ENCODE measurements at regions not wholly inside any gene's neighbourhood (a gene's known extent, or its start where the extent isn't known, plus 50 kb on each side); places are given as distances from the start of the nearest gene placed in this dataset.

DNA sequence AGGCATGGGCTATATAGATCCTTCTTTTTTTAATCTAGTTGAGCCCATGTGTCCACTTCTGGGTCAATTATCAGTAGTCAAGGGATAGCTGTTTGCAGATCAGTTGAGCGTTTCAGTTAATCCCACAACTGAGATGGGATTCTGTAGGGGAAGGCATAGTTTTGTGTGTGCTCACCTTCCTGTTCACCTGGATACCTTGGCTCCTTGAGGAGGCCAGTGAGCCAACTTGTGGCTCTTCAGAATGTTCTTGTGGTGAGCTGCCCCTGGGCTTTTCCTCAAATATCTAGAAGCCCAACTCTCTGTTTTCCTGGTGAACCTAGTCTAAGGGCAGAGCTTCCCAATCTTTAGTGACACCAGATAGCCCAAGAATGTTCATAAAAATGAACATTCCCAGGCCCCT is 302.9 kb upstream of the TBX3 start:
- POLR2A ChIA-PET: no interaction called here
- no peaks in the 10 kb centered on the region for H3K9me3 ChIP-seq (replicated peaks; ENCODE audit: control insufficient read depth, insufficient read depth, low read depth, low read length)
- in situ Hi-C loops (cut with MboI) (no loop called here), intact Hi-C loops (cut with micrococcal nuclease) (no loop called here)
- no peak overlapping the region for H3K4me3 ChIP-seq
- BruUV-seq (replicated peaks): no TSS peak
- WGBS (ENCODE audit: insufficient coverage, low coverage, missing lambda C conversion rate): 0% methylated on average over 1 of the region's 1 CpG
- no peak for ATAC-seq
- CTCF ChIA-PET (ENCODE audit: low intra/inter-chr PET ratio): interaction anchor here (0.5 kb wide), 1 partner anchor 20 kb away, joined by 4 read pairs; no protein-coding TSS in a partner anchor
- H3K27ac ChIP-seq (ENCODE audit: extremely low read depth, low read depth, low read length): no peak overlapping the region
- H2AFZ ChIP-seq (ENCODE audit: low read depth, low read length): no peak overlapping the region
- no peak overlapping the region for H3K9ac ChIP-seq (ENCODE audit: insufficient read depth in 1 of 2, low read depth in 2 of 2, low read length in 2 of 2)
- H3K36me3 ChIP-seq (ENCODE audit: control insufficient read depth, insufficient read depth, low read length): no peaks in the 10 kb centered on the region
- no peak for TF ChIP-seq HNRNPK (IDR thresholded peaks at IDR 0.05; ENCODE audit: low read depth, low read length, poor library complexity, severe bottlenecking)
- TF ChIP-seq RBFOX2 (IDR thresholded peaks at IDR 0.05; ENCODE audit: low read depth, low read length): no peak
- no peak for TF ChIP-seq MYC (IDR thresholded peaks at IDR 0.05; ENCODE audit: low read depth, low read length)
- TF ChIP-seq MYC (CRISPR knock-in tag; IDR thresholded peaks at IDR 0.05; ENCODE audit: borderline replicate concordance, low read depth): no peak
- TF ChIP-seq EGR1 (conservative IDR thresholded peaks at IDR 0.05): no peak
- TF ChIP-seq, protein P1, sequence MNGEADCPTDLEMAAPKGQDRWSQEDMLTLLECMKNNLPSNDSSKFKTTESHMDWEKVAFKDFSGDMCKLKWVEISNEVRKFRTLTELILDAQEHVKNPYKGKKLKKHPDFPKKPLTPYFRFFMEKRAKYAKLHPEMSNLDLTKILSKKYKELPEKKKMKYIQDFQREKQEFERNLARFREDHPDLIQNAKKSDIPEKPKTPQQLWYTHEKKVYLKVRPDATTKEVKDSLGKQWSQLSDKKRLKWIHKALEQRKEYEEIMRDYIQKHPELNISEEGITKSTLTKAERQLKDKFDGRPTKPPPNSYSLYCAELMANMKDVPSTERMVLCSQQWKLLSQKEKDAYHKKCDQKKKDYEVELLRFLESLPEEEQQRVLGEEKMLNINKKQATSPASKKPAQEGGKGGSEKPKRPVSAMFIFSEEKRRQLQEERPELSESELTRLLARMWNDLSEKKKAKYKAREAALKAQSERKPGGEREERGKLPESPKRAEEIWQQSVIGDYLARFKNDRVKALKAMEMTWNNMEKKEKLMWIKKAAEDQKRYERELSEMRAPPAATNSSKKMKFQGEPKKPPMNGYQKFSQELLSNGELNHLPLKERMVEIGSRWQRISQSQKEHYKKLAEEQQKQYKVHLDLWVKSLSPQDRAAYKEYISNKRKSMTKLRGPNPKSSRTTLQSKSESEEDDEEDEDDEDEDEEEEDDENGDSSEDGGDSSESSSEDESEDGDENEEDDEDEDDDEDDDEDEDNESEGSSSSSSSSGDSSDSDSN (IDR thresholded peaks at IDR 0.05; ENCODE audit: borderline replicate concordance in 1 of 2, low read depth in 2 of 2, low read length in 2 of 2): no peak
- TF ChIP-seq ZNF586 (CRISPR knock-in tag; conservative IDR thresholded peaks at IDR 0.05): no peak
- TF ChIP-seq HDGF (IDR thresholded peaks at IDR 0.05): no peak
- TF ChIP-seq HNRNPUL1 (IDR thresholded peaks at IDR 0.05; ENCODE audit: low read length): no peak
- TF ChIP-seq FIP1L1 (IDR thresholded peaks at IDR 0.05; ENCODE audit: low read depth, low read length, poor library complexity, severe bottlenecking): no peak
- TF ChIP-seq RBM39 (optimal IDR thresholded peaks at IDR 0.05; ENCODE audit: low read depth, low read length): no peak
- TF ChIP-seq, protein P2, sequence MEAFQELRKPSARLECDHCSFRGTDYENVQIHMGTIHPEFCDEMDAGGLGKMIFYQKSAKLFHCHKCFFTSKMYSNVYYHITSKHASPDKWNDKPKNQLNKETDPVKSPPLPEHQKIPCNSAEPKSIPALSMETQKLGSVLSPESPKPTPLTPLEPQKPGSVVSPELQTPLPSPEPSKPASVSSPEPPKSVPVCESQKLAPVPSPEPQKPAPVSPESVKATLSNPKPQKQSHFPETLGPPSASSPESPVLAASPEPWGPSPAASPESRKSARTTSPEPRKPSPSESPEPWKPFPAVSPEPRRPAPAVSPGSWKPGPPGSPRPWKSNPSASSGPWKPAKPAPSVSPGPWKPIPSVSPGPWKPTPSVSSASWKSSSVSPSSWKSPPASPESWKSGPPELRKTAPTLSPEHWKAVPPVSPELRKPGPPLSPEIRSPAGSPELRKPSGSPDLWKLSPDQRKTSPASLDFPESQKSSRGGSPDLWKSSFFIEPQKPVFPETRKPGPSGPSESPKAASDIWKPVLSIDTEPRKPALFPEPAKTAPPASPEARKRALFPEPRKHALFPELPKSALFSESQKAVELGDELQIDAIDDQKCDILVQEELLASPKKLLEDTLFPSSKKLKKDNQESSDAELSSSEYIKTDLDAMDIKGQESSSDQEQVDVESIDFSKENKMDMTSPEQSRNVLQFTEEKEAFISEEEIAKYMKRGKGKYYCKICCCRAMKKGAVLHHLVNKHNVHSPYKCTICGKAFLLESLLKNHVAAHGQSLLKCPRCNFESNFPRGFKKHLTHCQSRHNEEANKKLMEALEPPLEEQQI (IDR thresholded peaks at IDR 0.05): no peak
- no peak for TF ChIP-seq DIDO1 (tag; IDR thresholded peaks at IDR 0.05; ENCODE audit: low read depth)
- TF ChIP-seq ZNF436 (CRISPR knock-in tag; IDR thresholded peaks at IDR 0.05): no peak
- no peak for TF ChIP-seq TRIM28 (IDR thresholded peaks at IDR 0.05)
- TF ChIP-seq HMG20A (CRISPR knock-in tag; conservative IDR thresholded peaks at IDR 0.05): no peak
- no peak overlapping the region for H3K4me2 ChIP-seq (ENCODE audit: insufficient read depth, low read length)
- H4K20me1 ChIP-seq (replicated peaks; ENCODE audit: control insufficient read depth, insufficient read depth, low read length): no peaks in the 10 kb centered on the region
- no peak for FAIRE-seq
- H3K4me1 ChIP-seq (replicated peaks in 1 of 2; ENCODE audit: control insufficient read depth in 2 of 2, insufficient read depth in 2 of 2, low read length in 2 of 2): no peaks in the 10 kb centered on the region
- no peak for DNase-seq (ENCODE audit: extremely low read depth in 1 of 4, low spot score in 3 of 4)
- H3K9me1 ChIP-seq (ENCODE audit: control insufficient read depth, insufficient read depth, low read length): no peaks in the 10 kb centered on the region
- no peaks in the 10 kb centered on the region for H3K79me2 ChIP-seq (ENCODE audit: control insufficient read depth, insufficient read depth, low read length)
- no peaks in the 10 kb centered on the region for H3K27me3 ChIP-seq (ENCODE audit: control insufficient read depth in 2 of 2, insufficient read depth in 2 of 2, low read length in 2 of 2)

All from K562 (cell line).